Fibroblast of lung (primary cell): ENCODE measurements at regions not wholly inside any gene's neighbourhood (a gene's known extent, or its start where the extent isn't known, plus 50 kb on each side); places are given as distances from the start of the nearest gene placed in this dataset.

ENCODE experiments used
- DNase-seq, 2 donors: peaks; one replicate each; pipeline versions ENCODE4 v3.0.0 to v3.0.0-alpha.2; 2010; ENCODE audit warnings: low read depth in 2 of 2
- H2AFZ ChIP-seq: 2 replicates; pipeline ENCODE4 v1.5.1; 2012; ENCODE audit warnings: low read length, control low read depth, inconsistent platforms
- H3K27ac ChIP-seq: 2 replicates; pipeline ENCODE4 v1.5.1; 2011; ENCODE audit warnings: low read length, control low read depth; ENCODE audit not compliant: insufficient read depth
- H3K27me3 ChIP-seq: 2 replicates; pipeline ENCODE4 v1.5.1; 2011; ENCODE audit warnings: mild to moderate bottlenecking, low read length; ENCODE audit not compliant: control insufficient read depth, insufficient read depth
- H3K36me3 ChIP-seq: 2 replicates; pipeline ENCODE4 v1.5.1; 2011; ENCODE audit warnings: low read length; ENCODE audit not compliant: control insufficient read depth, insufficient read depth
- H3K4me1 ChIP-seq: 2 replicates; pipeline ENCODE4 v1.5.1; 2011; ENCODE audit warnings: low read length; ENCODE audit not compliant: control insufficient read depth, insufficient read depth; ENCODE audit errors: extremely low read depth
- H3K4me2 ChIP-seq: 2 replicates; pipeline ENCODE4 v1.5.1; 2011; ENCODE audit warnings: low read length, control low read depth; ENCODE audit not compliant: insufficient read depth; ENCODE audit errors: extremely low read depth
- H3K4me3 ChIP-seq, 4 experiments: fragments of 200-600 bp in 1 of 4; sonication (generic) in 1 of 4; replicated peaks in 1 of 4; 2 replicates each; pipeline ENCODE4 v1.5.1; 2011 to 2016; ENCODE audit warnings: low read length in 4 of 4, low read depth in 3 of 4, mild to moderate bottlenecking in 3 of 4, control low read depth in 2 of 4, inconsistent platforms in 1 of 4, mixed read lengths in 1 of 4; ENCODE audit not compliant: insufficient read depth in 1 of 4; ENCODE audit errors: control extremely low read depth in 1 of 4
- H3K79me2 ChIP-seq: 2 replicates; pipeline ENCODE4 v1.5.1; 2012; ENCODE audit warnings: mild to moderate bottlenecking, low read length, inconsistent platforms; ENCODE audit not compliant: control insufficient read depth, insufficient read depth
- H3K9ac ChIP-seq: 2 replicates; pipeline ENCODE4 v1.5.1; 2011; ENCODE audit warnings: mild to moderate bottlenecking, low read length, control low read depth; ENCODE audit not compliant: insufficient read depth
- H3K9me3 ChIP-seq: 2 replicates; pipeline ENCODE4 v1.5.1; 2012; ENCODE audit warnings: low read depth, low read length; ENCODE audit not compliant: control insufficient read depth, insufficient read depth
- H4K20me1 ChIP-seq: 2 replicates; pipeline ENCODE4 v1.5.1; 2011; ENCODE audit warnings: low read length; ENCODE audit not compliant: control insufficient read depth, insufficient read depth; ENCODE audit errors: extremely low read depth
- CTCF ChIP-seq, 2 donors: IDR thresholded peaks in 1 of 2; conservative IDR thresholded peaks in 1 of 2; 1 replicate in 1 of 2; 2 replicates in 1 of 2; pipeline ENCODE4 v1.5.1; 2011 to 2012; ENCODE audit warnings: low read length in 2 of 2, control low read depth in 1 of 2, inconsistent platforms in 1 of 2, low read depth in 1 of 2, mild to moderate bottlenecking in 1 of 2
- EZH2 ChIP-seq: IDR thresholded peaks from 2 replicates; pipeline ENCODE4 v1.5.1; 2012; ENCODE audit warnings: low read length, control low read depth, mild to moderate bottlenecking; ENCODE audit errors: missing control alignments

GRCh38 chr6:74602206-74602605, 603.6 kb downstream of the COL12A1 start:
- H2AFZ ChIP-seq: no peak overlapping the region
- H3K4me3 ChIP-seq: no peak overlapping the region
- H3K9ac ChIP-seq: no peak overlapping the region
- H3K27me3 ChIP-seq: no peaks in the 10 kb centered on the region
- DNase-seq: no peak
- no peaks in the 10 kb centered on the region for H4K20me1 ChIP-seq
- no peaks in the 10 kb centered on the region for H3K79me2 ChIP-seq
- H3K4me1 ChIP-seq: peaks cover 4% of the 10 kb centered on the region
- no peaks in the 10 kb centered on the region for H3K36me3 ChIP-seq
- TF ChIP-seq CTCF (conservative IDR thresholded peaks at IDR 0.05 in 1 of 2, IDR thresholded peaks at IDR 0.05 in 1 of 2; ENCODE audit: low read depth in 1 of 2, low read length in 2 of 2) (no peak), EZH2 (no peak)
- no peak overlapping the region for H3K4me2 ChIP-seq
- no peaks in the 10 kb centered on the region for H3K9me3 ChIP-seq
- H3K27ac ChIP-seq: no peak overlapping the region

- Histone ChIP-seq H2AFZ (no peak overlapping the region), H3K36me3 (no peaks in the 10 kb centered on the region), H3K27me3 (no peaks in the 10 kb centered on the region), H3K79me2 (no peaks in the 10 kb centered on the region), H4K20me1 (no peaks in the 10 kb centered on the region), H3K9me3 (no peaks in the 10 kb centered on the region), H3K4me3 (no peak overlapping the region), H3K27ac (no peak overlapping the region), H3K9ac (no peak overlapping the region), H3K4me2 (no peak overlapping the region), H3K4me1 (no peaks in the 10 kb centered on the region)
- TF ChIP-seq CTCF (conservative IDR thresholded peaks at IDR 0.05 in 1 of 2, IDR thresholded peaks at IDR 0.05 in 1 of 2; ENCODE audit: low read depth in 1 of 2, low read length in 2 of 2) (no peak), EZH2 (no peak)
- DNase-seq: peak in 1 of 2 donors; percentile 69
Measured at GRCh38 chr6:74598462-74599393, 607.1 kb downstream of the COL12A1 start.

- H3K4me2 ChIP-seq: no peak overlapping the region
- no peak overlapping the region for H3K27ac ChIP-seq
- H2AFZ ChIP-seq: no peak overlapping the region
- no peaks in the 10 kb centered on the region for H3K27me3 ChIP-seq
- no peaks in the 10 kb centered on the region for H3K4me1 ChIP-seq
- no peaks in the 10 kb centered on the region for H3K9me3 ChIP-seq
- no peak overlapping the region for H3K4me3 ChIP-seq
- no peaks in the 10 kb centered on the region for H3K79me2 ChIP-seq
- no peaks in the 10 kb centered on the region for H4K20me1 ChIP-seq
- no peak for DNase-seq
- TF ChIP-seq EZH2 (no peak), CTCF (conservative IDR thresholded peaks at IDR 0.05 in 1 of 2, IDR thresholded peaks at IDR 0.05 in 1 of 2; ENCODE audit: low read depth in 1 of 2, low read length in 2 of 2) (no peak)
- no peak overlapping the region for H3K9ac ChIP-seq
- no peaks in the 10 kb centered on the region for H3K36me3 ChIP-seq
Measured at GRCh38 chr6:74597840-74598239, 608.0 kb downstream of the COL12A1 start.
